ENCODE measurements at regions not wholly inside any gene's neighbourhood (a gene's known extent, or its start where the extent isn't known, plus 50 kb on each side); places are given as distances from the start of the nearest gene placed in this dataset.

GRCh38 chr13:99650410-99650809 is 149.1 kb downstream of the TM9SF2 start:
- no peak for TF ChIP-seq TARDBP (IDR thresholded peaks at IDR 0.05)
- no peak for TF ChIP-seq FOXM1 (IDR thresholded peaks at IDR 0.05; ENCODE audit: borderline replicate concordance)
- TF ChIP-seq CTBP1 (IDR thresholded peaks at IDR 0.05; ENCODE audit: borderline replicate concordance), result no peak

All from HEK293T (cell line).